DND-41 (cell line): ENCODE measurements at regions not wholly inside any gene's neighbourhood (a gene's known extent, or its start where the extent isn't known, plus 50 kb on each side); places are given as distances from the start of the nearest gene placed in this dataset.

Source experiments
- EZH2 ChIP-seq: IDR thresholded peaks from 3 replicates; pipeline ENCODE4 v1.6.1; 2012; ENCODE audit warnings: borderline replicate concordance, low read depth, mild to moderate bottlenecking, moderate library complexity, low read length, inconsistent platforms; ENCODE audit not compliant: severe bottlenecking
- TF ChIP-seq, protein P1 (sequence below): IDR thresholded peaks from 2 replicates; pipeline ENCODE4 v1.5.1; 2012; ENCODE audit warnings: borderline replicate concordance, low read length, moderate library complexity, mild to moderate bottlenecking; ENCODE audit not compliant: poor library complexity, severe bottlenecking; ENCODE audit errors: extremely low read depth

DNA sequence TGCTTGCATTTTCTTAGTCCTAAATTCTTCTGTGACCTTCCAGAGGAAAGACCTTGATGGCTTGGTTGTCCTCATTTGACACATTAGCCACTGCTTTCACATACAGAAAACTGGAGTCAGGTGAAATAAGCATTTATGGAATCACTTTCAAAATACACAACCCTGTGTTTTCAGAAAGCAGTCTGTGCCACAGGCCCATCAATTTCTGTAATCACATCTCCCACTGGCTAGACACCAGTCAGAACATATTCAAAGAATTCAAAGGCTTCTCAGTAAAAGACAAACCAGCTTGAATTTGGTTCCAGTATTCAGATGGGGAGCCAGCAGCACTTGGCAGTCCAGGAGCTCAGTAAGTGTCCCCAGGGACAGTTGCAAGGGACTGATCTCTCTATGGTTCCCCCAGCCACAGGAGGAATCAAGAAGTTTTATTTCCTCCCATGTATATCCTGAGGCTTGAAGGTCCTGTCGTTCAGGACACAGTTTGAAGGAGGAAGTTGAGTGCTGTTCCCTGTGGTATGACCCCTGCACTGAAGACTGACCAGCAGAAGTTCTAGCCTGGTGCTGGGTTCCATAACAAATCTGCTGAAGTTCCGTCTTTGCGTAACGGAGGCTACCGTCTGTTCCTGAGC is 214.3 kb downstream of the FOXO1 start:
- TF ChIP-seq, protein P1, sequence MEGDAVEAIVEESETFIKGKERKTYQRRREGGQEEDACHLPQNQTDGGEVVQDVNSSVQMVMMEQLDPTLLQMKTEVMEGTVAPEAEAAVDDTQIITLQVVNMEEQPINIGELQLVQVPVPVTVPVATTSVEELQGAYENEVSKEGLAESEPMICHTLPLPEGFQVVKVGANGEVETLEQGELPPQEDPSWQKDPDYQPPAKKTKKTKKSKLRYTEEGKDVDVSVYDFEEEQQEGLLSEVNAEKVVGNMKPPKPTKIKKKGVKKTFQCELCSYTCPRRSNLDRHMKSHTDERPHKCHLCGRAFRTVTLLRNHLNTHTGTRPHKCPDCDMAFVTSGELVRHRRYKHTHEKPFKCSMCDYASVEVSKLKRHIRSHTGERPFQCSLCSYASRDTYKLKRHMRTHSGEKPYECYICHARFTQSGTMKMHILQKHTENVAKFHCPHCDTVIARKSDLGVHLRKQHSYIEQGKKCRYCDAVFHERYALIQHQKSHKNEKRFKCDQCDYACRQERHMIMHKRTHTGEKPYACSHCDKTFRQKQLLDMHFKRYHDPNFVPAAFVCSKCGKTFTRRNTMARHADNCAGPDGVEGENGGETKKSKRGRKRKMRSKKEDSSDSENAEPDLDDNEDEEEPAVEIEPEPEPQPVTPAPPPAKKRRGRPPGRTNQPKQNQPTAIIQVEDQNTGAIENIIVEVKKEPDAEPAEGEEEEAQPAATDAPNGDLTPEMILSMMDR = no peak
- no peak for TF ChIP-seq EZH2
